SU-DHL-6 (cell line): ENCODE measurements at regions not wholly inside any gene's neighbourhood (a gene's known extent, or its start where the extent isn't known, plus 50 kb on each side); places are given as distances from the start of the nearest gene placed in this dataset.

ENCODE experiments used
- H2AFZ ChIP-seq: fragments of 200-600 bp; sonication (generic); 2 replicates; pipeline ENCODE4 v1.6.1; 2014; ENCODE audit warnings: low read depth, mild to moderate bottlenecking, moderate library complexity, mixed read lengths, antibody characterized with exemption, low read length; ENCODE audit not compliant: severe bottlenecking
- H3F3A ChIP-seq: fragments of 200-600 bp; shearing (Covaris generic); 2 replicates; pipeline ENCODE4 v1.6.0; 2016; ENCODE audit warnings: antibody characterized with exemption, mild to moderate bottlenecking; ENCODE audit not compliant: insufficient read depth
- H3K27ac ChIP-seq: fragments of 200-600 bp; sonication (generic); 2 replicates; pipeline ENCODE4 v1.5.1; 2016; ENCODE audit warnings: low read depth, mild to moderate bottlenecking, low read length, moderate library complexity, mixed read lengths
- H3K27me3 ChIP-seq: fragments of 200-600 bp; sonication (generic), shearing (Covaris generic); 2 replicates; pipeline ENCODE4 v1.6.0; 2014; ENCODE audit warnings: mild to moderate bottlenecking, low read length
- H3K36me3 ChIP-seq: fragments of 200-600 bp; sonication (generic); 2 replicates; pipeline ENCODE4 v1.6.1; 2014; ENCODE audit warnings: mild to moderate bottlenecking, low read length, mixed read lengths
- H3K4me2 ChIP-seq: fragments of 300-600, 200-600 bp; shearing (Covaris generic), sonication (generic); 2 replicates; pipeline ENCODE4 v1.6.0; 2014; ENCODE audit warnings: low read length, low read depth, mild to moderate bottlenecking; ENCODE audit not compliant: poor library complexity, severe bottlenecking
- H3K4me3 ChIP-seq: fragments of 200-600 bp; sonication (generic); 2 replicates; pipeline ENCODE4 v1.5.1; 2014; ENCODE audit warnings: antibody characterized with exemption, low read length, mild to moderate bottlenecking, mixed read lengths; ENCODE audit not compliant: insufficient read depth, poor library complexity, severe bottlenecking
- H3K79me2 ChIP-seq: fragments of 200-600 bp; sonication (generic); 2 replicates; pipeline ENCODE4 v1.6.1; 2014; ENCODE audit warnings: mild to moderate bottlenecking, low read length, moderate library complexity; ENCODE audit not compliant: insufficient read depth
- H3K9ac ChIP-seq: fragments of 200-600 bp; sonication (generic); 2 replicates; pipeline ENCODE4 v1.7.0; 2014; ENCODE audit warnings: mild to moderate bottlenecking, low read length
- H3K9me2 ChIP-seq: fragments of 200-600 bp; sonication (generic); replicated peaks from 2 replicates; pipeline ENCODE4 v1.6.1; 2014; ENCODE audit warnings: low read length; ENCODE audit not compliant: insufficient read depth
- H3K9me3 ChIP-seq: fragments of 200-600 bp; sonication (generic); 2 replicates; pipeline ENCODE4 v1.6.1; 2014; ENCODE audit warnings: low read length, mixed read lengths; ENCODE audit not compliant: insufficient read depth
- H4K20me1 ChIP-seq: fragments of 200-600 bp; sonication (generic); 2 replicates; pipeline ENCODE4 v1.6.1; 2014; ENCODE audit warnings: low read depth, mild to moderate bottlenecking, antibody characterized with exemption, low read length, moderate library complexity, mixed read lengths
- EZH2phosphoT487 ChIP-seq: fragments of 200-600 bp; sonication (generic), shearing (Covaris generic); conservative IDR thresholded peaks from 2 replicates; pipeline ENCODE4 v1.6.1; 2018; ENCODE audit warnings: mild to moderate bottlenecking, antibody characterized with exemption, low read length, moderate library complexity, mixed read lengths
- TF ChIP-seq, protein P1 (sequence below): fragments of 200-600 bp; sonication (generic); IDR thresholded peaks from one replicate; pipeline ENCODE4 v1.5.1; 2017; ENCODE audit warnings: antibody characterized with exemption, mild to moderate bottlenecking, low read length, moderate library complexity; ENCODE audit not compliant: insufficient read depth, poor library complexity, severe bottlenecking

DNA sequence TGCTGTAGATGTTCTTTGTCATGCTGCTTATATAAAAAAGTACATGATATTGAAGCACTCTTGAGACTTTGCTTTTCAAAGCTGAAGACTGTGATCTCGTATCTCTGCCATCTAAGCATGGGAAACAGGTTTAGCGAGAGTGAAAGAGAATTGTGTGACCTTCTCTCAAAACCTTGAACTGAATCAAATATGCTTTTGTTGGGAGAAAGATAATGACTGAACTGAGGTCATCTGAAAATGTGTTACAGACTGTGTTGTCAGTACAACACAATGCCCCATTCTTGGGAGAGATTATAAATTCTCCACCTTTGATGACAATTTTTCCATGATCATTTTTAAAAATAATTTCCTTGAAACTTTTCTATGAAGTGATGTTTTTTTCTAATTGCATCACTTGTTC is 272.1 kb upstream of the SEL1L start:
- no peaks in the 10 kb centered on the region for H3F3A ChIP-seq

DNA sequence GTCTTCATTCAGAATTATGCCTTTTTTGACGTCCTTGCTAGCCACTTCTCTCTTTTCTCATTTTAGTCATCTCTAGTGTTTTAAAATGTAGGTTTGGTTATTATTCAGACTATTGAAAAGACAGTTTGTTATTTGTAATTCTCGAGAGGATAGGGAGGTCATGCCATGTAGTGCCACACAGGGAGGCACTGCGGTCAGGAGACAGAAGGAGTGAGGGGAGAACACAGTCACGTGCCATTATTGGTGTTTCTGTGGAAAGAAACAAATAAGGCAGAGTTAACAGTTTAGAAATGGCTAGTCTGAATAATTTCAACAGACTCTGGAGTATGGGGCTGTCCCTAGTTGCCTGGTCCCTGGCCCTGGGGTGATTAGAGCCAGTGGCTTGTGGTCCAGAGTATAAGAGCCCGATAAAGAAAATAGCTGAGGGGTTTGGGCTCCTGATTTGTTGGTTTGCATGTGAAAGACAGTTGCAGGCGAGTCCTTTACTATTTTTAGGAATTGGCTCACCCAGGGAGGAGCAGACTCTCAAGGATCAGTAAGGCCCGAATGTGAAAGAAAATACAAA is 278.1 kb upstream of the SEL1L start:
- TF ChIP-seq EZH2phosphoT487, result no peak
- TF ChIP-seq, protein P1, sequence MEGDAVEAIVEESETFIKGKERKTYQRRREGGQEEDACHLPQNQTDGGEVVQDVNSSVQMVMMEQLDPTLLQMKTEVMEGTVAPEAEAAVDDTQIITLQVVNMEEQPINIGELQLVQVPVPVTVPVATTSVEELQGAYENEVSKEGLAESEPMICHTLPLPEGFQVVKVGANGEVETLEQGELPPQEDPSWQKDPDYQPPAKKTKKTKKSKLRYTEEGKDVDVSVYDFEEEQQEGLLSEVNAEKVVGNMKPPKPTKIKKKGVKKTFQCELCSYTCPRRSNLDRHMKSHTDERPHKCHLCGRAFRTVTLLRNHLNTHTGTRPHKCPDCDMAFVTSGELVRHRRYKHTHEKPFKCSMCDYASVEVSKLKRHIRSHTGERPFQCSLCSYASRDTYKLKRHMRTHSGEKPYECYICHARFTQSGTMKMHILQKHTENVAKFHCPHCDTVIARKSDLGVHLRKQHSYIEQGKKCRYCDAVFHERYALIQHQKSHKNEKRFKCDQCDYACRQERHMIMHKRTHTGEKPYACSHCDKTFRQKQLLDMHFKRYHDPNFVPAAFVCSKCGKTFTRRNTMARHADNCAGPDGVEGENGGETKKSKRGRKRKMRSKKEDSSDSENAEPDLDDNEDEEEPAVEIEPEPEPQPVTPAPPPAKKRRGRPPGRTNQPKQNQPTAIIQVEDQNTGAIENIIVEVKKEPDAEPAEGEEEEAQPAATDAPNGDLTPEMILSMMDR, result no peak
- no peaks in the 10 kb centered on the region for H3K9me3 ChIP-seq
- no peak overlapping the region for H3K4me2 ChIP-seq
- H3K4me3 ChIP-seq, result no peak overlapping the region
- H4K20me1 ChIP-seq, result no peaks in the 10 kb centered on the region
- no peaks in the 10 kb centered on the region for H3K9me2 ChIP-seq
- H3K79me2 ChIP-seq, result no peaks in the 10 kb centered on the region
- no peak overlapping the region for H2AFZ ChIP-seq
- no peak overlapping the region for H3K27ac ChIP-seq
- H3F3A ChIP-seq, result no peaks in the 10 kb centered on the region
- no peaks in the 10 kb centered on the region for H3K36me3 ChIP-seq
- H3K27me3 ChIP-seq, result no peaks in the 10 kb centered on the region
- no peak overlapping the region for H3K9ac ChIP-seq

More for the DNA sequence above, 272.1 kb upstream of the SEL1L start:
- Histone ChIP-seq H3K36me3 (no peaks in the 10 kb centered on the region), H3K27ac (no peak overlapping the region), H3K9ac (no peak overlapping the region), H3K9me3 (no peaks in the 10 kb centered on the region), H3K79me2 (no peaks in the 10 kb centered on the region), H3K9me2 (no peaks in the 10 kb centered on the region), H3K4me3 (no peak overlapping the region), H2AFZ (no peak overlapping the region), H3K4me2 (no peak overlapping the region), H3K27me3 (no peaks in the 10 kb centered on the region), H4K20me1 (no peaks in the 10 kb centered on the region)
- no peak for TF ChIP-seq EZH2phosphoT487
- TF ChIP-seq, protein P1, result no peak

DNA sequence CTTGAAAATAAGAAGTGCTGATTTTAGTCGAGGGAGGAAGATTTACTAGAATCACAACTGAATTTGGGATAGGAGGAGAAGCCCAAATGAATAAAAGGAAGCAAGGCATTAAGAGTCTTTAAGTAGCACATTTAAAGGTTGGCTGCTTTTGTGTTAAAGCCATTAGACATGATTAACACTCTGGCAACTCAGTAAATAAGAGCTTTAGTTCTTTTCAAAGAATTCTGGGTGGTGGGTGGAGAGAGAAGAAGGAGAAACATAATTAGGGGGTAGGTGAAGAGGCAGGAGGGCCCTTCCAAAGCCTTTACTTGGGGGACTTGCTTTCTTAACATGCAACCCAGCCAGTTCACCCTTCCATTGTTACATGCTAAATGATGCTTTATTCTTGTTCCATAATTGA is 284.6 kb upstream of the SEL1L start:
- Histone ChIP-seq H3K4me3 (no peak overlapping the region), H2AFZ (no peak overlapping the region), H4K20me1 (no peaks in the 10 kb centered on the region), H3K79me2 (no peaks in the 10 kb centered on the region), H3K27me3 (no peaks in the 10 kb centered on the region), H3F3A (no peaks in the 10 kb centered on the region), H3K4me2 (no peak overlapping the region), H3K9ac (no peak overlapping the region), H3K36me3 (no peaks in the 10 kb centered on the region), H3K27ac (no peak overlapping the region), H3K9me3 (no peaks in the 10 kb centered on the region), H3K9me2 (no peaks in the 10 kb centered on the region)
- no peak for TF ChIP-seq EZH2phosphoT487
- TF ChIP-seq, protein P1, result no peak

DNA sequence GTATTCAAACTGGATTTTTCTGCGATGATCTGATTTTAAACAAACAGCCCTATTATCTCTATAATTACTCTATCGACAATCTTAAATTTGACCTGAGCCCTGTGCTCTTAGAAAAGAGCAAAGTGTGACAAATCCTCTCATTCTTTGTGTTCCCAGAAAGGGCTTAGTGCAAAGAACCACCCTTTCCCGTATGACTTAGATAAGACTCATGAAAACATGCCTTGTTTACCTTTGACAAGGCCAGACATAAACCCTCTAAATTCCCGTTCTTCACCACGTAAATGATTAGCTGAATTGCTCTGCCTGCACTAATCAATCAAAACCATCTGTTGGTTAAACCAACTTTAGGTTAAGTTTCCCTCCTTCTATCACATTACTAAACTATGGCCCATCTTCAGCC is 285.7 kb upstream of the SEL1L start:
- no peak overlapping the region for H3K4me2 ChIP-seq
- no peaks in the 10 kb centered on the region for H3K9me3 ChIP-seq
- no peak overlapping the region for H3K9ac ChIP-seq
- H3K79me2 ChIP-seq, result no peaks in the 10 kb centered on the region
- H3K27ac ChIP-seq, result no peak overlapping the region
- H3K27me3 ChIP-seq, result no peaks in the 10 kb centered on the region
- no peak overlapping the region for H2AFZ ChIP-seq
- no peak overlapping the region for H3K4me3 ChIP-seq
- no peaks in the 10 kb centered on the region for H4K20me1 ChIP-seq
- no peaks in the 10 kb centered on the region for H3K9me2 ChIP-seq
- no peak for TF ChIP-seq EZH2phosphoT487
- TF ChIP-seq, protein P1, result no peak
- H3K36me3 ChIP-seq, result no peaks in the 10 kb centered on the region
- no peaks in the 10 kb centered on the region for H3F3A ChIP-seq
